H1 (cell line): ENCODE measurements at regions not wholly inside any gene's neighbourhood (a gene's known extent, or its start where the extent isn't known, plus 50 kb on each side); places are given as distances from the start of the nearest gene placed in this dataset.

Experiments used
- CTCF ChIA-PET: fragments of 300-600 bp; sonication (Branson Sonifier 250); formaldehyde crosslinking; loops from one replicate; lab custom pipeline; 2021; ENCODE audit not compliant: partially characterized antibody; lab: Charles Lee
- POLR2A ChIA-PET: fragments of 300-600 bp; sonication (Branson Sonifier 250); formaldehyde crosslinking; loops from one replicate; lab custom pipeline; 2021; ENCODE audit warnings: inconsistent platforms; ENCODE audit not compliant: partially characterized antibody; lab: Charles Lee
- DNase-seq, 2 experiments: peaks; one replicate each; pipeline versions ENCODE4 v3.0.0 to v3.0.0-alpha.2; 2010 to 2022; ENCODE audit warnings: low spot score in 2 of 2, low read depth in 1 of 2, mixed read lengths in 1 of 2
- FAIRE-seq: peaks from 2 replicates; lab custom pipeline; 2011; peaks lifted over from hg19 to GRCh38; lab: Jason Lieb, UNC
- H2AFZ ChIP-seq: 2 replicates; pipeline ENCODE4 v1.8.1; 2012; ENCODE audit warnings: low read length, inconsistent platforms
- H2AK5ac ChIP-seq: 2 replicates; pipeline ENCODE4 v1.6.1; 2013; ENCODE audit warnings: low read depth, low read length
- H2BK120ac ChIP-seq: replicated peaks from 2 replicates; pipeline ENCODE3; 2013; ENCODE audit warnings: low read depth, low read length, inconsistent platforms
- H2BK12ac ChIP-seq: 2 replicates; pipeline ENCODE4 v1.6.1; 2013; ENCODE audit warnings: low read depth, low read length
- H2BK15ac ChIP-seq: 2 replicates; pipeline ENCODE4 v1.6.1; 2013; ENCODE audit warnings: low read length
- H2BK20ac ChIP-seq: 2 replicates; pipeline ENCODE4 v1.6.1; 2013; ENCODE audit warnings: low read length
- H2BK5ac ChIP-seq: 2 replicates; pipeline ENCODE4 v1.6.1; 2013; ENCODE audit warnings: low read depth, low read length
- H3K14ac ChIP-seq: 2 replicates; pipeline ENCODE4 v1.6.1; 2013; ENCODE audit warnings: inconsistent platforms; ENCODE audit not compliant: insufficient read length
- H3K18ac ChIP-seq: 2 replicates; pipeline ENCODE4 v1.6.1; 2013; ENCODE audit warnings: low read length; ENCODE audit errors: extremely low read depth
- H3K23ac ChIP-seq: 2 replicates; pipeline ENCODE4 v1.6.1; 2013; ENCODE audit warnings: inconsistent platforms; ENCODE audit not compliant: insufficient read length
- H3K23me2 ChIP-seq: 2 replicates; pipeline ENCODE4 v1.6.1; 2013; ENCODE audit warnings: low read depth, low read length
- H3K27ac ChIP-seq: 2 replicates; pipeline ENCODE4 v1.6.1; 2011; ENCODE audit warnings: low read depth, low read length, inconsistent platforms
- H3K27me3 ChIP-seq, 4 experiments: replicated peaks in 1 of 4; 1 replicate in 1 of 4; 2 replicates in 3 of 4; pipeline versions ENCODE4 v1.6.1 to v1.8.1; 2011 to 2013; ENCODE audit warnings: low read length in 3 of 4, mild to moderate bottlenecking in 3 of 4, inconsistent platforms in 2 of 4, mixed read lengths in 2 of 4, moderate library complexity in 1 of 4; ENCODE audit not compliant: control insufficient read depth in 3 of 4, insufficient read depth in 3 of 4; ENCODE audit errors: extremely low read depth in 1 of 4
- H3K36me3 ChIP-seq, 4 experiments: 2 replicates each; pipeline versions ENCODE4 v1.6.1 to v1.8.1; 2011 to 2013; ENCODE audit warnings: mild to moderate bottlenecking in 4 of 4, low read length in 3 of 4, moderate library complexity in 2 of 4, control low read depth in 1 of 4, inconsistent platforms in 1 of 4; ENCODE audit not compliant: insufficient read depth in 4 of 4, control insufficient read depth in 2 of 4
- H3K4ac ChIP-seq: replicated peaks from 2 replicates; pipeline ENCODE3; 2013; ENCODE audit warnings: low read length, low read depth, mixed read lengths, inconsistent platforms; ENCODE audit not compliant: insufficient read length
- H3K4me1 ChIP-seq, 4 experiments: replicated peaks in 1 of 4; 1 replicate in 1 of 4; 2 replicates in 3 of 4; pipeline versions ENCODE4 v1.6.1 to v1.8.1; 2011 to 2013; ENCODE audit warnings: low read length in 3 of 4, inconsistent platforms in 2 of 4, mixed read lengths in 1 of 4; ENCODE audit not compliant: insufficient read depth in 4 of 4, control insufficient read depth in 3 of 4
- H3K4me2 ChIP-seq, 2 experiments: 2 replicates each; pipeline versions ENCODE4 v1.6.1 to v1.8.1; 2011 to 2013; ENCODE audit warnings: low read depth in 2 of 2, low read length in 2 of 2, control low read depth in 1 of 2, inconsistent platforms in 1 of 2, mild to moderate bottlenecking in 1 of 2; ENCODE audit not compliant: insufficient read depth in 1 of 2
- H3K4me3 ChIP-seq, 4 experiments: fragments of 200-600, 300-600 bp in 1 of 4; sonication (generic), shearing (Covaris generic), sonication (Bioruptor Twin) in 1 of 4; 2 replicates each; pipeline versions ENCODE4 v1.5.1 to v1.8.1; 2011 to 2016; ENCODE audit warnings: low read length in 4 of 4, low read depth in 3 of 4, control low read depth in 2 of 4, inconsistent platforms in 2 of 4, mild to moderate bottlenecking in 2 of 4, mixed read lengths in 1 of 4, moderate library complexity in 1 of 4; ENCODE audit not compliant: insufficient read depth in 2 of 4; ENCODE audit errors: extremely low read depth in 1 of 4
- H3K56ac ChIP-seq: replicated peaks from 2 replicates; pipeline ENCODE3; 2013; ENCODE audit warnings: low read depth, mild to moderate bottlenecking, mixed read lengths, low read length, inconsistent platforms; ENCODE audit not compliant: insufficient read length
- H3K79me1 ChIP-seq: 2 replicates; pipeline ENCODE4 v1.6.1; 2013; ENCODE audit warnings: low read depth, low read length, control low read depth
- H3K79me2 ChIP-seq, 2 experiments: 2 replicates each; pipeline versions ENCODE4 v1.6.1 to v1.8.1; 2012 to 2013; ENCODE audit warnings: low read length in 2 of 2, mild to moderate bottlenecking in 2 of 2, inconsistent platforms in 1 of 2; ENCODE audit not compliant: insufficient read depth in 2 of 2, control insufficient read depth in 1 of 2
- H3K9ac ChIP-seq, 4 experiments: replicated peaks in 1 of 4; 1 replicate in 1 of 4; 2 replicates in 3 of 4; pipeline versions ENCODE4 v1.6.1 to v1.8.1; 2011 to 2013; ENCODE audit warnings: low read depth in 3 of 4, low read length in 3 of 4, control low read depth in 2 of 4, mild to moderate bottlenecking in 2 of 4, moderate library complexity in 2 of 4, inconsistent platforms in 1 of 4; ENCODE audit errors: extremely low read depth in 1 of 4
- H3K9me3 ChIP-seq, 2 experiments: 2 replicates each; pipeline versions ENCODE4 v1.6.1 to v1.8.1; 2012 to 2013; ENCODE audit warnings: mild to moderate bottlenecking in 2 of 2, moderate library complexity in 2 of 2, control low read depth in 1 of 2, inconsistent platforms in 1 of 2, low read depth in 1 of 2, low read length in 1 of 2, mixed read lengths in 1 of 2; ENCODE audit not compliant: insufficient read depth in 2 of 2
- H4K20me1 ChIP-seq, 2 experiments: replicated peaks in 1 of 2; 2 replicates each; pipeline versions ENCODE3 to v1.8.1; 2011 to 2013; ENCODE audit warnings: inconsistent platforms in 2 of 2, low read length in 2 of 2, mild to moderate bottlenecking in 1 of 2; ENCODE audit not compliant: insufficient read depth in 2 of 2, control insufficient read depth in 1 of 2
- H4K5ac ChIP-seq: 2 replicates; pipeline ENCODE4 v1.6.1; 2013; ENCODE audit warnings: low read length, low read depth, mixed read lengths, inconsistent platforms; ENCODE audit not compliant: insufficient read length
- H4K8ac ChIP-seq: 2 replicates; pipeline ENCODE4 v1.8.0; 2013; ENCODE audit warnings: mild to moderate bottlenecking, moderate library complexity, low read length, inconsistent platforms; ENCODE audit not compliant: insufficient read depth; ENCODE audit errors: extremely low read depth
- H4K91ac ChIP-seq: replicated peaks from 2 replicates; pipeline ENCODE3; 2013; ENCODE audit warnings: low read length, mixed read lengths, inconsistent platforms; ENCODE audit not compliant: insufficient read length
- POLR2AphosphoS5 ChIP-seq: IDR thresholded peaks from 2 replicates; pipeline ENCODE4 v1.6.1; 2011; ENCODE audit warnings: low read depth, low read length
- WGBS, 2 experiments: shearing (Covaris generic) in 1 of 2; methylation state at CpG; one replicate each; pipeline versions ENCODE4 v1.1.6 to v1.1.7; 2013 to 2015; ENCODE audit warnings: low lambda C conversion rate in 2 of 2, mixed read lengths in 2 of 2, inconsistent platforms in 1 of 2, low coverage in 1 of 2, missing lambda C conversion rate in 1 of 2; ENCODE audit not compliant: insufficient replicate concordance in 2 of 2, insufficient coverage in 1 of 2, insufficient read length in 1 of 2; ENCODE audit errors: extremely low coverage in 1 of 2, missing lambda C conversion rate in 1 of 2; 5-methylcytosine and 5-hydroxymethylcytosine counted together

DNA sequence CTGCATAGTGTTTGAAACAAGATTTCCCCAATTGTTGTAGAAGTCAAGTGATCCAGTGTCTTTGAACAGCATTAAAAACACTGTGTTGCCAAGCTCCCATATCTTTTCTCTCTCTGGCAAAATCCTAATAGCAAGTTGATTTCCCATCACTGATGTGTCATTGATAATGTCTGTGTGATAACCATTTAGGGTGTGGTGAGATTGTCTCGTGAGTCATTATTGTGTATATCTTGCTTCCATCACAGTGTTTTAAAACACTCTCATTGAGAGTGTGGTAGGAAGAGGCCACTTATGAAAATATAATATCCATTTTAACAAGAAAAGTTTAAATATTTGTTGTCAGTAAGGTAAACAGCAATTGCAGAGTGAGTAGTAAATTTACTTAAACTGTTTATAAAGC, 74.7 kb downstream of the PRORP start:
- FAIRE-seq (no peak), DNase-seq (no peak)
- no peak overlapping the region for H3K4me2 ChIP-seq

More for the DNA sequence above, 74.7 kb downstream of the PRORP start:
- no peak overlapping the region for H2AK5ac ChIP-seq
- no peaks in the 10 kb centered on the region; the same call in 1 of the 2 replicates for H3K79me1 ChIP-seq
- no peak overlapping the region for H3K4me3 ChIP-seq
- H3K23ac ChIP-seq = no peak overlapping the region
- H3K27ac ChIP-seq = no peak overlapping the region
- H4K91ac ChIP-seq = no peak overlapping the region
- no peak overlapping the region for H2BK15ac ChIP-seq
- H2BK120ac ChIP-seq = no peak overlapping the region
- no peak overlapping the region for H3K14ac ChIP-seq
- H3K18ac ChIP-seq = no peak overlapping the region
- CTCF ChIA-PET = interaction anchor here (0.7 to 2.4 kb wide), 2 partner anchors 29 to 56 kb away, joined by 3 to 5 read pairs; no protein-coding TSS in a partner anchor
- H4K20me1 ChIP-seq = no peaks in the 10 kb centered on the region
- no peaks in the 10 kb centered on the region for H3K4me1 ChIP-seq
- H2BK12ac ChIP-seq = no peak overlapping the region
- no peak overlapping the region for H3K56ac ChIP-seq
- H3K79me2 ChIP-seq = no peaks in the 10 kb centered on the region
- no peak overlapping the region for H4K5ac ChIP-seq
- no peak overlapping the region for H3K4ac ChIP-seq
- no peak overlapping the region for H4K8ac ChIP-seq
- H2BK5ac ChIP-seq = no peak overlapping the region
- no peak overlapping the region for H2AFZ ChIP-seq
- H3K9me3 ChIP-seq = no peaks in the 10 kb centered on the region
- no peak overlapping the region for H2BK20ac ChIP-seq
- 77% methylated on average over 1 of the region's 1 CpG; no CpG with 5 or more reads in 1 of the 2 experiments for whole genome bisulfite sequencing, 2 experiments
- H3K36me3 ChIP-seq = no peaks in the 10 kb centered on the region
- no peaks in the 10 kb centered on the region for H3K27me3 ChIP-seq
- no peaks in the 10 kb centered on the region for H3K23me2 ChIP-seq
- POLR2A ChIA-PET = interaction anchor here (1.6 kb wide), 1 partner anchor 207 kb away, joined by 4 read pairs; the partner anchor contains the start of gene NFKBIA
- TF ChIP-seq POLR2AphosphoS5 = no peak
- no peak overlapping the region for H3K9ac ChIP-seq
